ENCODE measurements at regions not wholly inside any gene's neighbourhood (a gene's known extent, or its start where the extent isn't known, plus 50 kb on each side); places are given as distances from the start of the nearest gene placed in this dataset.

- DNase-seq = no peak
Observed at GRCh38 chr5:153030755-153031725, 459.4 kb upstream of the GRIA1 start.

DNA sequence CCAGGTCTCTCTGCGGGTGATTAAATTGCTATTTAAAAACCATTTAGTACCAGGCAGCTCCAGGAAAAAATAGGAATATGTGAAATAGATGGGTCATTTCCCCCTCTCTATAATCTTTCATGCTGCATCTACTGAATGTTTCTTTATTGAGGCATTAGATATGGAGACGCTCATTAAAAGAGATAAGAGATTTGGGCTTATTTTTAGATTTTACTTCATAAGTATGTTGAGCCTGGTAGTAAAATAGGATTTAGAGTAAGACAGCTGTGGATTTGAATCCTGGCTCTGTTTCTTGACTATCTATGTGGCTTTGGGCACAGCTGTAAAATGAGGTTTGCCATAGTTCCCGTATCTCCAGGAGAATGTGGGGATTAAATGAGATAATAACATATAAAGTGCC is 451.0 kb upstream of the GRIA1 start:
- no peak for DNase-seq

GRCh38 chr5:153043886-153044285 is 446.6 kb upstream of the GRIA1 start:
- DNase-seq = no peak

DNA sequence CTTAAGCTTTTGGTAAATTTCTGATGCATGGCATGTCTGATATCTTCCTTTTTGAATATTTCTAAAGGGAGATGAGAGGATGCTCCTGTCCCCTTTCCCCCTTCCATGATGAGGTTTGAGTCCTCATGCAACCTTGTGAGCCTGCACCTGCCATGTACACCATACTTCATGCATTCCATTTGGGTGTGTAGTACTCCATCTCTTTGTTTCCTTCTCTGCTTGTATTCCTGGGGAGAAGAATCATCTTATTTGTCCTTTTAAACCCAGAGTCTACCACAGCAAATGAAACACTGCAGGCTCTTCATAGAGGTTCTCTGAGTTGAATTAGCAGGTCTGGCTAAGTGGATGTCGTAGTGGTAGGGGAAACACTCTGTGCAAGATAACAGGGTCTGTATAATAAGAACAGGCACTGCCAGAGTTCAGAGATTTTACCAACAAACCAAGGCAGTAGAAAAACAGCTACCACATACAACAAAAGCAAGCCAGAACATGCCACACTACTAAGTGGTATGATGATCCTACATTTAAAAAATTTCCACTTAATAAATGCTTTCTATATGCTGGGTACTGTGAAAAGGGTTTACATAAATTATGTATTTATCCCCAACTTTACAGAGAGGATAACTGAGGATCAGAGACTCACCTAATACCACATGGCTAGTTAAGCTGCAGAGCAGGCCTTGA is 439.8 kb upstream of the GRIA1 start:
- no peak for DNase-seq

- DNase-seq = no peak
Observed at GRCh38 chr5:153066281-153066680, 424.2 kb upstream of the GRIA1 start.

- no peak for DNase-seq
Observed at GRCh38 chr5:153067869-153068268, 422.6 kb upstream of the GRIA1 start.

GRCh38 chr5:153079396-153079795 is 411.1 kb upstream of the GRIA1 start:
- DNase-seq = no peak

GRCh38 chr5:153080940-153081339 is 409.5 kb upstream of the GRIA1 start:
- DNase-seq = no peak

DNA sequence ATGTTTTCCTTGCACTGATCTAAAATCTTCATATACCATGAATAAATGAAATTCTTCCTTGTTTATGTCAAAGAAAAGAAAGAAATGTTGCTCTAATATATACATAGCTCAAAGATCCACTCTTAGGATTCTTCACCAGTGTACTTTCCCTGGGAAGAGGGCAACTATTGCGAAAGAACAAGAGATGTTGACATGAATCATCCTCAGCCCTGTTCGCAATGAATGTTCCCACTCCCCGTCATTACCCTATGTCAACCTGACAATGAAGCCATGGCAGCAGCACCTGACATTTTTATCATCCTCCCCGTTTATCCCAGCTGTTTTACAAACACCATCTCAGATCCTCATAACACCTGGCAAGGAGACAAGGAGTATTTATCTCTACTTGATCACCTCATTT is 409.1 kb upstream of the GRIA1 start:
- no peak for DNase-seq

DNA sequence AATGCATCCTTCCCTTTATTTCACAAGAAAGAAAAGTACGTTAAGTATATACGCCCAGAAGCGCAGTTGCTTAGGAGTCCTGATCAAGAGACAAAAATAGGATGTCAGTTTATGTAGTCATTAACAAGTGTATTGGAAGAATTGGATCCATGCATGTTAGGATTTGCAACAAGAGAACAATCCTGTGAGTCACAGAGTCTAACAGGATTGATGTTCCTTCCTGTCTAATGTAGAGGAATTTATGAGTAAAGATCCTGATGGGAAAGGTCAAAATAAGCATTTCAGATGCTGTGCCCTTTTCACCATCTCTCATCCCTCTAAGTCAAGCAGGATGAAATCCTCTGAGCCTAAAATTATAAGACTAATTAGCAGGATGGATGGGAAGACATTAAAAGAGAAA is 406.0 kb upstream of the GRIA1 start:
- DNase-seq = no peak

- DNase-seq = no peak
Observed at GRCh38 chr5:153086486-153086885, 404.0 kb upstream of the GRIA1 start.

GRCh38 chr5:153088538-153088937 is 401.9 kb upstream of the GRIA1 start:
- DNase-seq = no peak

DNA sequence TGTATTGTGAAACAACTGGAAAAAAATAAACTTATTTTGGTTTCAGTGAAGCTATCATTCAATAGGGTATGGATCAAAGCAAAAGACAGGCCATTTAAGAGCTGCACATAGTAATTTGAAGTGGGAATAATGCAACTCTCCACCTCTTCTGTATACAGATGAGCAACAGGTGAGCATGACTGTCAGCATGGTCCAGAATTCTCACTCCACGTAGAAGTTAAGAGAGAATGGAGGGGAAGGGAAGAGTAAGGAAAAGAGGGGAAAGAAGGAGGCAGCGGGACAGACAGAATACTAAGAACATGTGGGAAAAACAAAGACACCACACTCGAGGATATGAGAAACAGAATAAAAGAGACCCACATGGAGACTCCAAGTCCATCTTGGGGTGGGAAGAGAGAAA is 396.1 kb upstream of the GRIA1 start:
- DNase-seq = no peak

DNA sequence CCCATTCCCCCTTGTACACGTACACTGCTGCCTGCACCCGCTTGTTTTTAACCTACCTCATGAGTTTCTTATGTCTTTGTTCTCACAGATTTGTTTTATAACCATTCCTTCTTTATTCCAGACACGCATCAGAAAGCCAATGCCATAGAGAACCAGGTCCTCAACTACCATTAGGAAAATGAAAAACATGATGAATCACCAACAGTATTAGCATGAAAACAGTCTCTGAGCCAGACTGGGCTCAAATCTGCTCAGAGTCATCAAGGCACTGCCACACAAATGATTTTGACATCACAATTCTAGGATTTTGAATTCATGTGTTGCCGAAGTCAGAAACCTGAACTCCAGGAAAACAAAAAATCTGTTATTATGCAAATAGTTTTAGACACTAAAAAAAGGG is 394.1 kb upstream of the GRIA1 start:
- no peak for DNase-seq

GRCh38 chr5:153099328-153099727 is 391.1 kb upstream of the GRIA1 start:
- no peak for DNase-seq

DNA sequence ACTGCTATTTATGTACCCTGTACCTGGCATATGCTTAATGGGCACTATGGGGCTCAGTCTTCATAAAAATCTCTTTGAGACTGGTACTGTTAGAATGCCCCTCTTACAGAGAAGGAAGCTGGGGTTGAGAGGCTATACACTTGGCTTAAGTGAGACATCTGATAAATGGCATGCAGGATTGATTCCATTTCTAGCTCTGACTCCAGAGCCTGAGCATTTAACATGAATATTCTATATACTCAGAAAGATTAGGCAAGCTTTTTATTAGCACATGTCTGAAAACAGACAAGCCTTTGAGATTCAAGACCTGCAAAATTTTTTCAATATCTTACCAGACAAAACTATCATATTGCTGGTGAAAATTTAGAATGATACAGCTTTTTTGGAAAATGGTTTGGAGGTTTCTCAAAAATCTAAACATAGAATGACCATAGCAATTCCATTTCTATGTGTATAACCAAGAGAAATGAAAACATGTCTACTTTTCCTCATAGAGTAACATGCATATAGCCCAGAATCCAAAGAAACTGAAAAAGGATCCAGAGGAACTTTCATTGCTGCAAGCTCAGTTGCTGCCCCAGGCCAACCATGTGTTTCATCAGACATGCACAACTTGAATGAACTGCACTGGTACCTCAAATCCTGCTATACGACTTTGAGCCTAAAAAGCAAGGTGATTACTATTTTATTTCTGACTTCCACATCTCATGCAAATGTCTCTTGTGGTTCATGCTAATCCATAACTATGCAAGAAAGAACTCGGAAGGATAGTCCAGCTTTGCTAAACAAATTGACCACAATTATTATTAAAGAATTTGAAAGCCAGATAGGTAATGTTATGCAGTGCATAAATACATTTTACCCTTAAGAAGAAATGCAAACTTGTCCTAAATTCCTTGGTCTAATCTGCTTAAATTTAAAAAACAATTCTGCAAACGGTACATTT is 389.0 kb upstream of the GRIA1 start:
- no peak for DNase-seq

DNA sequence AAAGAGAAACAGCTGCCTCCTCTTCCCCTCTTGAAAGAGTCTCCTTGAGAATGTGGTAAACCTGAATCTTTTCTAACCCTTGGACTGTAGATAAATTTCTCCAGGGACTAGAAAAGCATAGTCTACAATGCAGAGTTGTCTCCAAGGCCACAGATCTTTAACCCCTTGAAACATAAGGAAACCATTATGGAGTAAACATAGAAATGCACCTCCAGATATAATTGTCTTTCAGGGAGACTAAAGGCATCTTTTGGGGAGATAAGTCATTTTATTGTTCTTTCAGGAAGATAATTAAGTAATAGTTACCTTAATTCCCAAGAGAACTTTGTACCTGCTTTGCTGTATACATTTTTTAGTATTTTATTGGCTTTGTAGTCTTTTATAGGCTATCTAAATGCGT is 373.6 kb upstream of the GRIA1 start:
- no peak for DNase-seq

DNA sequence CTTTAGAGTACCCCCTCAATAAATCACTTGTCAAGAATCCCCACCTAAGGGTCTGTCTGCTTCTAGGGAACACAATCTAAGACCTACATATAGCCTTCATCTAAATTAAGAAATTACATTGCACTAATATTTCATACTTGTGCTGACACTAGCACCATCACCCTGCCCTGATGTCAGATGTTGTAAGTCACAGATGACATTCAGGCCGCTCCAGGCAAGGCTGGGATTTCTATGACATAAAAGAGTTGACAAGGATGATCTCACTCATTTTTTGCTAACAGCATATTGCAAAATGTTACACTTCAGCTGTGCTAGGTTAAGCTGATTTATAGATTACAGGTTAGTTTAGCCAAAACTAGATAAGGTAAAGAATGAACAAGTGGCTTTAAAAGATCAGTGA is 372.5 kb upstream of the GRIA1 start:
- DNase-seq = no peak

DNA sequence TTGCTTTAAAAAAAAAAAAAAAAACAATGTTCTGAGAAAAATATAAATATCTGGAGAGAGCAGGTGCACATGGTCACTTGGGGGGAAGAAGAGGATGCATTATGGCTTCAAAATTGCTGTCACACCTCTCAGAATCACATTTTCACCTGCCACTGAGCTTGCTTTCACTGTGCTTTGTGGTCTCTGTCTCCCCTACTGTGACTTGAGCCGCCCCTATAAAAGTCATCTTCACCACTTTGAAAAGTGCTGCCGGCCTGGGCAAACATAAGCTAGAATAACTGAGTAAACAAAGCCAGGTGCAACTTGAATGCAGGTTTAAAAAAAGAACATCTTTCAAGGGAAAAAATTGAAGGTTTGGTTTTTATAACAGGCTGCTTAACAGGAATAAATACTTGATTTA is 368.1 kb upstream of the GRIA1 start:
- DNase-seq = no peak

- no peak for DNase-seq
Observed at GRCh38 chr5:153130296-153130695, 360.2 kb upstream of the GRIA1 start.

GRCh38 chr5:153135411-153135810 is 355.1 kb upstream of the GRIA1 start:
- peak; percentile 3 to 48 for DNase-seq

- no peak for DNase-seq
Observed at GRCh38 chr5:153136910-153137614, 353.4 kb upstream of the GRIA1 start.
